WTC11 (cell line): ENCODE measurements at regions not wholly inside any gene's neighbourhood (a gene's known extent, or its start where the extent isn't known, plus 50 kb on each side); places are given as distances from the start of the nearest gene placed in this dataset.

Experiments used
- ATAC-seq: fragments of 200-7000 bp; cut with Tn5 transposase; 2 replicates; pipeline ENCODE4 v1.10.0; 2021; ENCODE audit warnings: mild to moderate bottlenecking, moderate library complexity
- CTCF ChIA-PET: fragments of 300-600 bp; sonication (Branson Sonifier 250); formaldehyde crosslinking; loops from one replicate; lab custom pipeline; 2021; ENCODE audit warnings: antibody characterized with exemption; lab: Charles Lee
- POLR2A ChIA-PET: fragments of 350-600 bp; sonication (Branson Sonifier 250); formaldehyde crosslinking; loops from one replicate; lab custom pipeline; 2021; ENCODE audit warnings: antibody characterized with exemption; lab: Charles Lee
- DNase-seq: peaks from one replicate; pipeline ENCODE4 v3.0.0; 2021; ENCODE audit warnings: low spot score
- H3K27ac Mint-ChIP-seq: 2 replicates; pipeline ENCODE4 v1.8.0; 2021; ENCODE audit warnings: mixed read lengths
- H3K27me3 Mint-ChIP-seq: 2 replicates; pipeline ENCODE4 v1.8.0; 2021; ENCODE audit warnings: low read depth, mild to moderate bottlenecking, moderate library complexity, mixed read lengths
- H3K36me3 Mint-ChIP-seq: 2 replicates; pipeline ENCODE4 v1.8.0; 2021; ENCODE audit warnings: mixed read lengths
- H3K4me1 Mint-ChIP-seq: 2 replicates; pipeline ENCODE4 v1.8.0; 2022; ENCODE audit warnings: mixed read lengths
- H3K4me3 Mint-ChIP-seq: 2 replicates; pipeline ENCODE4 v1.8.0; 2021; ENCODE audit warnings: mild to moderate bottlenecking, moderate library complexity, mixed read lengths
- H3K9me3 Mint-ChIP-seq: 2 replicates; pipeline ENCODE4 v1.8.0; 2021; ENCODE audit warnings: mixed read lengths
- AR ChIP-seq: fragments of 250-450 bp; sonication (Bioruptor Pico); IDR thresholded peaks from 2 replicates; pipeline ENCODE4 v1.9.0; 2021; ENCODE audit warnings: mild to moderate bottlenecking
- ATF1 ChIP-seq: sonication (generic); formaldehyde crosslinking; IDR thresholded peaks from 2 replicates; pipeline ENCODE4 v1.8.1; 2023; ENCODE audit warnings: mild to moderate bottlenecking, moderate library complexity, missing genetic modification reagents
- ATF2 ChIP-seq: sonication (generic); formaldehyde crosslinking; IDR thresholded peaks from 2 replicates; pipeline ENCODE4 v1.8.1; 2022; ENCODE audit warnings: low read depth, missing genetic modification reagents, borderline replicate concordance
- CBFB ChIP-seq: sonication (generic); formaldehyde crosslinking; IDR thresholded peaks from 2 replicates; pipeline ENCODE4 v1.8.1; 2022; ENCODE audit warnings: mild to moderate bottlenecking, low read depth, missing genetic modification reagents
- CREB1 ChIP-seq: sonication (generic); formaldehyde crosslinking; IDR thresholded peaks from 2 replicates; pipeline ENCODE4 v1.8.0; 2023; ENCODE audit warnings: mild to moderate bottlenecking, missing genetic modification reagents
- FOXK1 ChIP-seq: sonication (generic); formaldehyde crosslinking; IDR thresholded peaks from 2 replicates; pipeline ENCODE4 v1.8.0; 2022; ENCODE audit warnings: mild to moderate bottlenecking, moderate library complexity, missing genetic modification reagents
- FOXP4 ChIP-seq: sonication (generic); formaldehyde crosslinking; IDR thresholded peaks from 2 replicates; pipeline ENCODE4 v1.8.0; 2022; ENCODE audit warnings: mild to moderate bottlenecking, missing genetic modification reagents
- HMGXB4 ChIP-seq: sonication (generic); formaldehyde crosslinking; IDR thresholded peaks from 2 replicates; pipeline ENCODE4 v1.8.1; 2023; ENCODE audit warnings: mild to moderate bottlenecking, moderate library complexity, missing genetic modification reagents
- IRF1 ChIP-seq: sonication (generic); formaldehyde crosslinking; IDR thresholded peaks from 2 replicates; pipeline ENCODE4 v1.8.0; 2023; ENCODE audit warnings: missing genetic modification reagents
- IRF2 ChIP-seq: sonication (generic); formaldehyde crosslinking; IDR thresholded peaks from 2 replicates; pipeline ENCODE4 v1.8.0; 2022; ENCODE audit warnings: low read depth, missing genetic modification reagents, borderline replicate concordance
- KAT7 ChIP-seq: sonication (generic); formaldehyde crosslinking; IDR thresholded peaks from 2 replicates; pipeline ENCODE4 v1.8.1; 2023; ENCODE audit warnings: missing genetic modification reagents, mild to moderate bottlenecking, borderline replicate concordance
- MXD4 ChIP-seq: fragments of 250-450 bp; sonication (Bioruptor Pico); IDR thresholded peaks from 2 replicates; pipeline ENCODE4 v1.8.0; 2021; ENCODE audit warnings: mild to moderate bottlenecking, moderate library complexity, borderline replicate concordance
- NFYB ChIP-seq: sonication (generic); formaldehyde crosslinking; conservative IDR thresholded peaks from 2 replicates; pipeline ENCODE4 v1.8.0; 2022; ENCODE audit warnings: low read depth, missing genetic modification reagents
- NR1H2 ChIP-seq: sonication (generic); formaldehyde crosslinking; IDR thresholded peaks from 2 replicates; pipeline ENCODE4 v1.9.0; 2021; ENCODE audit warnings: mild to moderate bottlenecking, moderate library complexity, missing genetic modification reagents
- OVOL2 ChIP-seq: fragments of 250-450 bp; sonication (Bioruptor Pico); IDR thresholded peaks from 2 replicates; pipeline ENCODE4 v1.9.0; 2021; ENCODE audit warnings: mild to moderate bottlenecking, borderline replicate concordance
- SP1 ChIP-seq: sonication (generic); formaldehyde crosslinking; conservative IDR thresholded peaks from 2 replicates; pipeline ENCODE4 v1.8.1; 2022; ENCODE audit warnings: missing genetic modification reagents
- USF2 ChIP-seq: sonication (generic); formaldehyde crosslinking; IDR thresholded peaks from 2 replicates; pipeline ENCODE4 v1.8.1; 2023; ENCODE audit warnings: mild to moderate bottlenecking, missing genetic modification reagents, moderate library complexity
- ZNF219 ChIP-seq: sonication (generic); formaldehyde crosslinking; IDR thresholded peaks from 2 replicates; pipeline ENCODE4 v1.8.0; 2023; ENCODE audit warnings: missing genetic modification reagents, mild to moderate bottlenecking, borderline replicate concordance
- ZNF232 ChIP-seq: sonication (generic); formaldehyde crosslinking; IDR thresholded peaks from 2 replicates; pipeline ENCODE4 v1.8.0; 2022; ENCODE audit warnings: mild to moderate bottlenecking, missing genetic modification reagents
- ZNF317 ChIP-seq: sonication (generic); formaldehyde crosslinking; IDR thresholded peaks from 2 replicates; pipeline ENCODE4 v1.8.1; 2023; ENCODE audit warnings: low read depth, mild to moderate bottlenecking, moderate library complexity, missing genetic modification reagents, borderline replicate concordance
- ZNF396 ChIP-seq: fragments of 250-450 bp; sonication (Bioruptor Pico); IDR thresholded peaks from 2 replicates; pipeline ENCODE4 v1.8.0; 2021; ENCODE audit warnings: mild to moderate bottlenecking, moderate library complexity, borderline replicate concordance
- ZNF671 ChIP-seq: fragments of 250-450 bp; sonication (Bioruptor Pico); IDR thresholded peaks from 2 replicates; pipeline ENCODE4 v1.8.0; 2021; ENCODE audit warnings: mild to moderate bottlenecking

- TF ChIP-seq MXD4 (CRISPR knock-in tag) (no peak), ZNF317 (CRISPR knock-in tag) (no peak), FOXK1 (no peak), CREB1 (CRISPR knock-in tag) (no peak), ZNF396 (CRISPR knock-in tag) (no peak), NFYB (CRISPR knock-in tag) (no peak), USF2 (no peak), KAT7 (CRISPR knock-in tag) (no peak), ZNF232 (CRISPR knock-in tag) (no peak), ATF2 (no peak), SP1 (CRISPR knock-in tag) (no peak), ATF1 (CRISPR knock-in tag) (no peak)
Observed at GRCh38 chr7:132652507-132652906, 76.2 kb upstream of the PLXNA4 start (continued).

- Mint-ChIP-seq H3K27me3 (no peaks in the 10 kb centered on the region), H3K36me3 (no peaks in the 10 kb centered on the region), H3K9me3 (peaks cover 8% of the 10 kb centered on the region), H3K4me3 (no peak overlapping the region), H3K27ac (no peak overlapping the region), H3K4me1 (peaks cover 25% of the 10 kb centered on the region)
- CTCF ChIA-PET: interaction anchor here (0.5 to 0.6 kb wide), 2 partner anchors 113 to 1377 kb away, joined by 5 to 6 read pairs; no protein-coding TSS in a partner anchor
- TF ChIP-seq MXD4 (CRISPR knock-in tag) (no peak), AR (CRISPR knock-in tag) (no peak), OVOL2 (CRISPR knock-in tag) (no peak), ZNF317 (CRISPR knock-in tag) (no peak), NR1H2 (no peak), ZNF219 (CRISPR knock-in tag) (no peak), CBFB (CRISPR knock-in tag) (no peak), NFYB (CRISPR knock-in tag) (no peak)
- ATAC-seq (peak; percentile 22), DNase-seq (no peak)
- POLR2A ChIA-PET: no interaction called here
Observed at GRCh38 chr7:132650498-132650897, 74.2 kb upstream of the PLXNA4 start.

- no peak overlapping the region for H3K27ac Mint-ChIP-seq
- ChIA-PET POLR2A (no interaction called here), CTCF (no interaction called here)
- peaks cover 3% of the 10 kb centered on the region; the same call in 1 of the 2 replicates for H3K9me3 Mint-ChIP-seq
- H3K36me3 Mint-ChIP-seq: no peaks in the 10 kb centered on the region
- no peak for DNase-seq
- H3K27me3 Mint-ChIP-seq: peaks cover 5% of the 10 kb centered on the region; the same call in 1 of the 2 replicates
- ATAC-seq: no peak
- peaks cover 34% of the 10 kb centered on the region for H3K4me1 Mint-ChIP-seq
- no peak overlapping the region for H3K4me3 Mint-ChIP-seq
- TF ChIP-seq ZNF671 (CRISPR knock-in tag): no peak
- TF ChIP-seq HMGXB4 (CRISPR knock-in tag): no peak
- no peak for TF ChIP-seq ATF1 (CRISPR knock-in tag)
- TF ChIP-seq IRF1: no peak
- TF ChIP-seq IRF2 (CRISPR knock-in tag): no peak
- TF ChIP-seq FOXP4: no peak
- TF ChIP-seq CREB1 (CRISPR knock-in tag): no peak
Observed at GRCh38 chr7:132647311-132647710, 71.0 kb upstream of the PLXNA4 start.
